ENCODE measurements at regions not wholly inside any gene's neighbourhood (a gene's known extent, or its start where the extent isn't known, plus 50 kb on each side); places are given as distances from the start of the nearest gene placed in this dataset.

- Histone ChIP-seq H3K9ac (ENCODE audit: low read length) (no peak overlapping the region), H2BK12ac (ENCODE audit: low read length) (no peak overlapping the region), H3K4me3 (ENCODE audit: low read depth, low read length) (no peak overlapping the region), H3K14ac (ENCODE audit: low read length) (no peak overlapping the region), H3K4me1 (ENCODE audit: control insufficient read depth in 1 of 2, insufficient read depth in 2 of 2, low read length in 2 of 2) (no peaks in the 10 kb centered on the region), H3K36me3 (ENCODE audit: control insufficient read depth in 1 of 2, insufficient read depth in 2 of 2, low read length in 2 of 2) (no peaks in the 10 kb centered on the region), H3K79me1 (ENCODE audit: low read length) (no peaks in the 10 kb centered on the region), H3K79me2 (ENCODE audit: control insufficient read depth, insufficient read depth, low read length, poor library complexity) (no peaks in the 10 kb centered on the region), H2AK5ac (ENCODE audit: low read length) (no peak overlapping the region), H4K12ac (ENCODE audit: low read depth, low read length) (no peak overlapping the region), H4K8ac (ENCODE audit: low read depth, low read length) (no peak overlapping the region), H4K91ac (ENCODE audit: low read depth, low read length) (no peak overlapping the region), H3K27ac (ENCODE audit: low read depth, low read length) (no peak overlapping the region), H3K27me3 (ENCODE audit: insufficient read depth, low read length) (no peaks in the 10 kb centered on the region), H2AFZ (ENCODE audit: insufficient read depth, low read length, poor library complexity) (no peak overlapping the region), H2BK120ac (ENCODE audit: insufficient read depth, low read length, poor library complexity) (no peak overlapping the region), H3K4ac (ENCODE audit: low read depth, low read length) (no peak overlapping the region), H3K9me3 (ENCODE audit: insufficient read depth, low read depth, low read length) (no peaks in the 10 kb centered on the region), H2BK5ac (ENCODE audit: low read depth, low read length, poor library complexity) (no peak overlapping the region), H3K23ac (ENCODE audit: low read length) (no peak overlapping the region), H3K18ac (ENCODE audit: low read length) (no peak overlapping the region), H3K4me2 (ENCODE audit: low read length) (no peak overlapping the region)
- peak in 1 of 2 donors; percentile 14 for DNase-seq
- WGBS (ENCODE audit: extremely low coverage, insufficient coverage, insufficient read length): no CpG with 5 or more reads among the region's 3 CpGs
Observed at GRCh38 chr1:240031414-240031813, 60.3 kb upstream of the FMN2 start.

GRCh38 chr1:240033406-240033805 is 58.3 kb upstream of the FMN2 start:
- no peaks in the 10 kb centered on the region for H3K27me3 ChIP-seq (ENCODE audit: insufficient read depth, low read length)
- H4K8ac ChIP-seq (ENCODE audit: low read depth, low read length): no peak overlapping the region
- H2BK120ac ChIP-seq (ENCODE audit: insufficient read depth, low read length, poor library complexity): no peak overlapping the region
- no peak overlapping the region for H4K12ac ChIP-seq (ENCODE audit: low read depth, low read length)
- no peak overlapping the region for H3K4ac ChIP-seq (ENCODE audit: low read depth, low read length)
- no peak overlapping the region for H3K9ac ChIP-seq (ENCODE audit: low read length)
- no peaks in the 10 kb centered on the region for H3K36me3 ChIP-seq (ENCODE audit: control insufficient read depth in 1 of 2, insufficient read depth in 2 of 2, low read length in 2 of 2)
- H3K23ac ChIP-seq (ENCODE audit: low read length): no peak overlapping the region
- H3K9me3 ChIP-seq (ENCODE audit: insufficient read depth, low read depth, low read length): no peaks in the 10 kb centered on the region
- no peak overlapping the region for H3K27ac ChIP-seq (ENCODE audit: low read depth, low read length)
- no peak overlapping the region for H3K14ac ChIP-seq (ENCODE audit: low read length)
- H3K4me1 ChIP-seq (ENCODE audit: control insufficient read depth in 1 of 2, insufficient read depth in 2 of 2, low read length in 2 of 2): no peaks in the 10 kb centered on the region
- H2AK5ac ChIP-seq (ENCODE audit: low read length): no peak overlapping the region
- H3K79me2 ChIP-seq (ENCODE audit: control insufficient read depth, insufficient read depth, low read length, poor library complexity): no peaks in the 10 kb centered on the region
- no peaks in the 10 kb centered on the region for H3K79me1 ChIP-seq (ENCODE audit: low read length)
- no peak overlapping the region for H4K91ac ChIP-seq (ENCODE audit: low read depth, low read length)
- no peak overlapping the region for H2BK12ac ChIP-seq (ENCODE audit: low read length)
- no peak overlapping the region for H3K4me3 ChIP-seq (ENCODE audit: low read depth, low read length)
- no peak overlapping the region for H3K4me2 ChIP-seq (ENCODE audit: low read length)
- WGBS (ENCODE audit: extremely low coverage, insufficient coverage, insufficient read length): no CpG with 5 or more reads among the region's 3 CpGs
- no peak overlapping the region for H2BK5ac ChIP-seq (ENCODE audit: low read depth, low read length, poor library complexity)
- DNase-seq: no peak
- no peak overlapping the region for H3K18ac ChIP-seq (ENCODE audit: low read length)
- H2AFZ ChIP-seq (ENCODE audit: insufficient read depth, low read length, poor library complexity): no peak overlapping the region

GRCh38 chr1:240036526-240036925 is 55.2 kb upstream of the FMN2 start:
- no peak overlapping the region for H2BK12ac ChIP-seq (ENCODE audit: low read length)
- H3K18ac ChIP-seq (ENCODE audit: low read length): no peak overlapping the region
- H3K4me1 ChIP-seq (ENCODE audit: control insufficient read depth in 1 of 2, insufficient read depth in 2 of 2, low read length in 2 of 2): no peaks in the 10 kb centered on the region
- no peak overlapping the region for H2BK5ac ChIP-seq (ENCODE audit: low read depth, low read length, poor library complexity)
- no CpG with 5 or more reads among the region's 1 CpG for WGBS (ENCODE audit: extremely low coverage, insufficient coverage, insufficient read length)
- H3K27me3 ChIP-seq (ENCODE audit: insufficient read depth, low read length): no peaks in the 10 kb centered on the region
- H3K4me2 ChIP-seq (ENCODE audit: low read length): no peak overlapping the region
- H3K9ac ChIP-seq (ENCODE audit: low read length): no peak overlapping the region
- H4K12ac ChIP-seq (ENCODE audit: low read depth, low read length): no peak overlapping the region
- H3K23ac ChIP-seq (ENCODE audit: low read length): no peak overlapping the region
- no peak for DNase-seq
- no peaks in the 10 kb centered on the region for H3K9me3 ChIP-seq (ENCODE audit: insufficient read depth, low read depth, low read length)
- H3K79me2 ChIP-seq (ENCODE audit: control insufficient read depth, insufficient read depth, low read length, poor library complexity): no peaks in the 10 kb centered on the region
- no peak overlapping the region for H2AK5ac ChIP-seq (ENCODE audit: low read length)
- H3K27ac ChIP-seq (ENCODE audit: low read depth, low read length): no peak overlapping the region
- no peaks in the 10 kb centered on the region for H3K36me3 ChIP-seq (ENCODE audit: control insufficient read depth in 1 of 2, insufficient read depth in 2 of 2, low read length in 2 of 2)
- H4K8ac ChIP-seq (ENCODE audit: low read depth, low read length): no peak overlapping the region
- no peaks in the 10 kb centered on the region for H3K79me1 ChIP-seq (ENCODE audit: low read length)
- H2BK120ac ChIP-seq (ENCODE audit: insufficient read depth, low read length, poor library complexity): no peak overlapping the region
- H4K91ac ChIP-seq (ENCODE audit: low read depth, low read length): no peak overlapping the region
- no peak overlapping the region for H2AFZ ChIP-seq (ENCODE audit: insufficient read depth, low read length, poor library complexity)
- no peak overlapping the region for H3K14ac ChIP-seq (ENCODE audit: low read length)
- H3K4ac ChIP-seq (ENCODE audit: low read depth, low read length): no peak overlapping the region
- H3K4me3 ChIP-seq (ENCODE audit: low read depth, low read length): no peak overlapping the region

Data from trophoblast cell (in vitro differentiated cells and primary cell).